ENCODE measurements at regions not wholly inside any gene's neighbourhood (a gene's known extent, or its start where the extent isn't known, plus 50 kb on each side); places are given as distances from the start of the nearest gene placed in this dataset.

DNA sequence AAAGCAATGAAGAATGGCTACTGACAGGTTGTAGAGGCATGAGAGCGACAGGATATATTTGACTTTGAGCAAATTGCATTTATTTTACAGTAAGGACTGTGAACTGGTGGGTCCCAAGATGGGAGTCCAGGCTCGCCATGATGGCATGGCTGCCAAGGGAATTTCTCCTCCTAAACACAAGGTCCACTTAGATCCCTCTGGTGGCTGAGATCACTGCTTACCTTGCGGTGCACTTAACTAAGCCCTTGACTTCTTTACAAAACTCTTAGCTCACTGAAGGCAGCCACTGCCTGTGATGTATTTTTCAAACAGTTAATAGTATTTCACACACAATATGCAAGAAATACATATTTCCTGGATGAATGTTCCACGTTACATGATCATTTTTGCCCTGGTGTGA, 50.3 kb upstream of the SORBS2 start:
- DNase-seq (ENCODE audit: low spot score): no peak

- no peak for DNase-seq (ENCODE audit: low spot score)
These were observed 52.0 kb upstream of the SORBS2 start for GRCh38 chr4:185863946-185864345.

- no peak for DNase-seq (ENCODE audit: low spot score)
These were observed 53.9 kb upstream of the SORBS2 start for GRCh38 chr4:185865901-185866328.

DNA sequence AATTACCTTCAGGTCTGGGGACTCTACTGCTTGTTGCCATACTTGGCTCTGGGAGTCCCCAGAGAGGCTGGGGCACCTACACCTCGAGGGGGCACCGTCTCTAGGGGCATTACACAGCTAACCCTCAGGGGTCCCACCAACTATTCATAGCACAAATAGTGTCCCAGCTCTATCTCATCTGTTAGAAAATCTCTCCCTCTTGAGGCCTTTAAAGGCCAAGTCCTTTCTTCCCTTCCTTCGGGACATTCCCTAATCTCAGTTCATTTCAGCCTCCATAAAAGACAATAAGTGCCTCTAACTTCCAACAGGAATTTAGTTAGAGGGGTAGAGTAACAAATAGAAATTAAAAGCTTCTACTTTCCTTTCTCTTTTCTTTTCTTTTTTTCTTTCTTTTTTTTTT, 55.8 kb upstream of the SORBS2 start:
- no peak for DNase-seq (ENCODE audit: low spot score)

- DNase-seq (ENCODE audit: low spot score): no peak
These were observed 57.0 kb upstream of the SORBS2 start for GRCh38 chr4:185868983-185869382.

DNA sequence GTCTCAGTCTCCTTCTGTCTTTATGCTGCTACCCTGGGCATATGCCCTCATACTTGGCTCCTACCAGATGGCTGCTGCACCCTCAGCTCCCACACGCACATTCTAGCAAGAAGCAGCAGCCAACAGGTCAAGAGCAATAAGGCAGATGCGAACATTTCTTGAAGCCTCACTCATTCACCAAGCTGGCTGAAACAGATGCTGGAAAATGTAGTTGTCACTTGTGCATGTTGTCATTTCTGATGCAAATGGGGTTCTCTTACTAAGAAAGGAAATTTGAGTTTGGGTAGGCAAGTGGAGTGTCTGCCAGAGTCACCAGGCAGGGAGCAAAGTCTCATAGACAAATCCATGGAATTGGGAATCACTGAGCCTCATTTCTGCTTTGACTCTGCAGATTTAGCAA, 57.4 kb upstream of the SORBS2 start:
- no peak for DNase-seq (ENCODE audit: low spot score)

DNA sequence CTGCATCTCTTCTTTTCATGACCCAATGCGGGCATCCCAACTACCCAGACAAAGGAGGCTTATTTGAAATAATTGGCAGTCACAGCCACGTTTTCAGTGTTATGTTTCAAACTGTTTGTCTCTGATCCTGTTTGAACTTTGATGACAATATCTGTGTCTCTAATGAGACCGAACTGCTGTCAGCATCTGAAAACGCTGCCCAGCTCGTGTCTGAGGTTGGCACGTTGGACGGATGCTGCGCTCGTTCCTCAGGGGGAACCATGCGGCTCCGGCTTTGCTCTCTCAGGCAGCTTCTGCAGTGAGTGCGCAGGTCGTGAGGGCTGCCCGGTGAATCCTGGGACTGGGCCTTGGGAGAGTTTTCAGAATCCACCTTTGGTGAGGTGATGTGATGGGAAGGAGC, 58.4 kb upstream of the SORBS2 start:
- no peak for DNase-seq (ENCODE audit: low spot score)

DNA sequence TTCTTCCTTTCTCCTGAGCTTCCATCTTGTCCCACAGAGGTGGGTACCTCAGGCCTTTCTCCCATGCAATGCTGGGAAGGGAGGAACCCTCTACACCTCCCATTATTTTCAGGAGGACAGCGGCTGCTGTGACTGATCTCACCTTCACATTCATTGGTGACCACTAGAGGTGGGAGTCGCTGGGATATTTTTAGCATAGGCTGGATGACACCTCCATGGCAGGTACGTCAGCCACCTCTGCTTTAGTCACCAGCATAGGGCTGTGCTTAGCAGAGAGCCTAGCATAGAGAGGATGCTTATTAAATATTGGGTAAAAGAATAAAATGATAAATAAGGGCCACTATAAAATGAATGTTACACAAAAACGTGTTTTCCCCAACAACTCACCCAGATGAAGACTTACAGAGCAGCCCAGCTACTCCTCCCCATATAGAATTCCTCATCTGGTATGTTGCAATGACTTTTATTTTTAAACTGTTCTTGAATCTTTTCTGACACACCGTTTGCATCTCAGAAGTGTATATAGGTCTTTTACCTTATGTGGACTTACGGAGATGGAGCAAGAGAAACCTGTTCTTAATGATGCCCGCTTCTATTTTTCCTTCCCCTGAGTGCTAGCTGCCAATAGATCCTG, 60.9 kb upstream of the SORBS2 start:
- no peak for DNase-seq (ENCODE audit: low spot score)

GRCh38 chr4:185874516-185875230, 62.7 kb upstream of the SORBS2 start:
- DNase-seq (ENCODE audit: low spot score): no peak

GRCh38 chr4:185875316-185875907, 63.4 kb upstream of the SORBS2 start:
- DNase-seq (ENCODE audit: low spot score): no peak

- DNase-seq (ENCODE audit: low spot score): no peak
These were observed 66.6 kb upstream of the SORBS2 start for GRCh38 chr4:185878633-185879032.

GRCh38 chr4:185879666-185880312, 67.8 kb upstream of the SORBS2 start:
- no peak for DNase-seq (ENCODE audit: low spot score)

- DNase-seq (ENCODE audit: low spot score): no peak
These were observed 68.6 kb upstream of the SORBS2 start for GRCh38 chr4:185880571-185880970.

DNA sequence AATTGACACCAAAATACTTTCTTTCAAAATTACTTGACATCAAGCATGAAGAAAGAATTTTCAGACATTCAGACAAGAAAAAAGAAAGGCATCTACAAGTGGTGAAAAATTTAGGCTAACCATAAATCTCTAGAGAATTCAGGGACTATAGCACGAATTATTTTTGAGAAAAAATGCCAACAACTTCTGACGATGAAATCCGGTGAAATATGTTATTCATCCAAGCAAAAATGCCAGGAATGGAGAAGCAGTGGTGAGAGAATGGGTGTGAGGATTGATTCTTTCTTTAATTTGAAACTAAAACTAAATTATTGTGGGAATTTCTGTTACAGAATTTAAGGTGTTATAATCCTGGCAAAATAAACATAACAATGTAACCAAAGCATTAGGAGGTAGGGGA, 69.4 kb upstream of the SORBS2 start:
- DNase-seq (ENCODE audit: low spot score): no peak

DNA sequence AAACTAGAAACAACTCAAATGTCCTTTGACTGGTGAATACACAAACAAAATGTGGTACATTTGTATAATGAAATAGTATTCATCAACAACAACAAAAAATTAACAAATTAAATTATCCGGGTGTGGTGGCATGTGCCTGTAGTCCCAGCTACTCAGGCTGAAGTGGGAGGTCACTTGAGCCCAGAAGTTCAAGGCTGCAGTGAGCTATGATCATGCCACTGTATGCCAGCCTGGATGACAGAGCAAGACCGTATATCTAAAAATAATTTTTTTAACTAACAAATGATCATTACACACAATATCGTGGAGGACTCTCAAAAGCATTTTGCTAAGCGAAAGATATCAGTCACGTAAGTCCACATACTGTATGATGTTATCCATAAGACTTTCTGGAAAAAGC, 71.6 kb upstream of the SORBS2 start:
- no peak for DNase-seq (ENCODE audit: low spot score)

DNA sequence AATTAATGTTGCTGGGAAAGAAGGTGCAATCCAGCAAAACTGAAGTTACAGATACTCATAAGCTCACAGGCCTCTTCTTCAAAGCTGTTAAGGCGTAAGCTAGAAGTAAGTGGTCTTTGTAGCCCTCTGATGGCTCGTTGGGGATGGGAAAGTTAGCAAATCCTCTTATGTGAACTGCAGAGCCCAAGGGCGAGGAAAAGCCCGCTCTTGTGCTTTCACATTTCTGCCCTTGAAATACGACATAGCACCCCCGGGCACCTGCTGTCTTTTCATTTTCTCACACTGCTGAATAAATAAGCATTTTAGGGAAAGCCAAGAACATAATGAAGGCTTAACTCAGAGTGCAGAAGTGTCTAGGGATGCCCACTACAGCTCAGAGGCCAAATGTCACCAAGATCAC, 73.1 kb upstream of the SORBS2 start:
- no peak for DNase-seq (ENCODE audit: low spot score)

GRCh38 chr4:185885604-185886003, 73.6 kb upstream of the SORBS2 start:
- DNase-seq (ENCODE audit: low spot score): no peak

GRCh38 chr4:185886832-185887524, 75.0 kb upstream of the SORBS2 start:
- DNase-seq (ENCODE audit: low spot score): peak; percentile 33

DNA sequence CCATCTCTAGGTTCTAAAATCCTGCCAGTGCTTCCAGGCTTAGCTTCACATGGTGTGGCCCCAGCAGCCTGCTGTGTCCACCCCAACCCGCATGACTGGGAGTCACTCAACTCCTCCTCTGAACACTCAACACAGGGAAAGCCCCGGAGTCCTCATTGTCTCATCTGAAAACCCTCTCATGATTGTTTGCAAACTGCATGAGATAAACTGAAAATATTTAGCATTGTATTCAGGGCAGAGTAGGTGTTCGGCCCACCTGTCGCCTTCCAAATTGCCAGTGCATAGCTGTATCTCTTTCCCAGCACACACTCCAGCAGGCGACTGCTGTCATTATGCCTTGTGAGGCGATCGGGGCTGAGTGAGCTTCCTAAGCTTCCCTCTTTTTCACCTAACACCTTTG, 76.7 kb upstream of the SORBS2 start:
- no peak for DNase-seq (ENCODE audit: low spot score)

DNA sequence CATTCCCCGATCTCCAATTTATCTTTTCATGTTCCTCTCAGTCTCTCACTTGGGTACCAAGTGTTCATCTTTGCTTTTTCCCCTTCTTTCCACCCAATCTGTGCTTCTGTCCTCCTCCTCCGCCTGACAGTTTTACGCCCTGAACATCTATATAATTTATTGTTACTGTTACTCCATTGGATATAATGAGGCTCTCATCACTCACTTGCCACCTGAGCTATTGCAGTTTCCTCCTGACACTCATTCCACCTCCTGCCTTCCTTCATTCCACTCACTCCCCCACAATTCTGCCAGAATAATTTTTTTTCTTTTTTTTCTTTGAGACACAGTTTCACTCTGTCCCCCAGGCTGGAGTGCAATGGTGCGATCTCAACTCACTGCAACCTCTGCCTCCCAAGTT, 77.6 kb upstream of the SORBS2 start:
- DNase-seq (ENCODE audit: low spot score): no peak

- DNase-seq (ENCODE audit: low spot score): no peak
These were observed 78.2 kb upstream of the SORBS2 start for GRCh38 chr4:185890196-185890595.

DNA sequence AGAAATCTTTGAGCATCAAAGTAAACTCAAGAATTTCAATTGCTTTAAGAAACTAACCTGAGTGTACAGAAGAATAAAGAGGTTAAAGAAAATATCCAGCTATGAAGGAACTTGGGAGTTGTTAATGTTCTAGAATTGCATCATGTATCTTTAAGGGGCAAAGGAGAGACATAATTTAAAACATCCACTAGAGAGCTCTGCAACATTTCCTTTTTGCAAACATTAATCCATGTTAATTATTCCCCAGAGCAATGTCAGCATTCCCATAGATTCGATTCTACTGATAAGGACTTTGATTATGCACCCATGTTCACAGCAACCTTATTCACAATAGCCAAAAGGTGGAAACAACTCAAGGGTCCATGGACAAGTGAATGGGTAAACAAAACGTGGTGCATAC, 80.2 kb upstream of the SORBS2 start:
- DNase-seq (ENCODE audit: low spot score): no peak

- DNase-seq (ENCODE audit: low spot score): no peak
These were observed 81.5 kb upstream of the SORBS2 start for GRCh38 chr4:185893500-185893899.
